Activated naive CD4-positive, alpha-beta T cell treated with anti-CD3 and anti-CD28 coated beads for 36 hours (primary cell): ENCODE measurements at regions not wholly inside any gene's neighbourhood (a gene's known extent, or its start where the extent isn't known, plus 50 kb on each side); places are given as distances from the start of the nearest gene placed in this dataset.

Experiments used
- CTCF ChIA-PET: fragments of 350-600 bp; sonication (Branson Sonifier 250); formaldehyde crosslinking; loops from one replicate; lab custom pipeline; 2021; ENCODE audit warnings: antibody characterized with exemption; lab: Charles Lee
- DNase-seq: peaks from one replicate; pipeline ENCODE4 v3.0.0-alpha.2; 2020
- H3K27ac Mint-ChIP-seq: one replicate; pipeline ENCODE4 v1.8.0; 2021; ENCODE audit warnings: mild to moderate bottlenecking, mixed read lengths
- H3K27me3 Mint-ChIP-seq: one replicate; pipeline ENCODE4 v1.8.0; 2021; ENCODE audit warnings: low read depth, mixed read lengths
- H3K36me3 Mint-ChIP-seq: one replicate; pipeline ENCODE4 v1.8.0; 2021; ENCODE audit warnings: low read depth, mixed read lengths
- H3K4me1 Mint-ChIP-seq: one replicate; pipeline ENCODE4 v1.8.0; 2021; ENCODE audit warnings: low read depth, mixed read lengths
- H3K4me3 Mint-ChIP-seq: one replicate; pipeline ENCODE4 v1.8.0; 2021; ENCODE audit warnings: mild to moderate bottlenecking, moderate library complexity, mixed read lengths
- H3K9me3 Mint-ChIP-seq: one replicate; pipeline ENCODE4 v1.8.0; 2021; ENCODE audit warnings: mixed read lengths
- intact Hi-C: fragments of 100-400 bp; cut with micrococcal nuclease; formaldehyde crosslinking; loops from one replicate; pipeline ENCODE4 v1.15.1; 2023

GRCh38 chr7:98456866-98457265 lies 56.0 kb upstream of the BAIAP2L1 start:
- H3K27me3 Mint-ChIP-seq, result no peaks in the 10 kb centered on the region
- no peaks in the 10 kb centered on the region for H3K4me1 Mint-ChIP-seq
- intact Hi-C loops, result no loop called here
- DNase-seq, result no peak
- H3K36me3 Mint-ChIP-seq, result no peaks in the 10 kb centered on the region
- H3K4me3 Mint-ChIP-seq, result no peak overlapping the region
- CTCF ChIA-PET, result interaction anchor here (0.6 to 1.0 kb wide), 3 partner anchors 242 to 605 kb away, joined by 3 to 5 read pairs (median 4); no protein-coding TSS in a partner anchor
- H3K9me3 Mint-ChIP-seq, result peaks cover 4% of the 10 kb centered on the region
- H3K27ac Mint-ChIP-seq, result no peak overlapping the region

GRCh38 chr7:98452791-98453190 lies 51.9 kb upstream of the BAIAP2L1 start:
- intact Hi-C loops, result no loop called here
- H3K4me1 Mint-ChIP-seq, result no peaks in the 10 kb centered on the region
- peaks cover 5% of the 10 kb centered on the region for H3K9me3 Mint-ChIP-seq
- CTCF ChIA-PET, result interaction anchor here (0.9 kb wide), 1 partner anchor 293 kb away, joined by 4 read pairs; no protein-coding TSS in a partner anchor
- H3K4me3 Mint-ChIP-seq, result no peak overlapping the region
- DNase-seq, result no peak
- no peaks in the 10 kb centered on the region for H3K36me3 Mint-ChIP-seq
- H3K27ac Mint-ChIP-seq, result no peak overlapping the region
- no peaks in the 10 kb centered on the region for H3K27me3 Mint-ChIP-seq
